CD4-positive, alpha-beta memory T cell (primary cell): ENCODE measurements at regions not wholly inside any gene's neighbourhood (a gene's known extent, or its start where the extent isn't known, plus 50 kb on each side); places are given as distances from the start of the nearest gene placed in this dataset.
"Not testable (repeated sequence)": the region's sequence is repeated elsewhere in the genome, so short reads cannot be mapped to it uniquely, and the experiment has no call there.

Experiments used
- CTCF ChIA-PET: fragments of 350-600 bp; sonication (Branson Sonifier 250); formaldehyde crosslinking; loops from one replicate; lab custom pipeline; 2021; ENCODE audit warnings: inconsistent platforms; ENCODE audit not compliant: partially characterized antibody; lab: Charles Lee
- POLR2A ChIA-PET: fragments of 350-600 bp; sonication (Branson Sonifier 250); formaldehyde crosslinking; loops from one replicate; lab custom pipeline; 2021; ENCODE audit not compliant: partially characterized antibody; lab: Charles Lee
- DNase-seq, 5 donors: peaks; one replicate each; pipeline versions ENCODE4 v3.0.0 to v3.0.0-alpha.2; 2020 to 2022; ENCODE audit warnings: mixed read lengths in 1 of 5
- H3K27ac ChIP-seq: one replicate; pipeline ENCODE4 v1.7.0; 2013; ENCODE audit warnings: low read depth, low read length
- H3K27me3 ChIP-seq: 2 replicates; pipeline ENCODE4 v1.7.0; 2013; ENCODE audit warnings: mild to moderate bottlenecking, low read length, moderate library complexity; ENCODE audit not compliant: insufficient read depth
- H3K36me3 ChIP-seq: 2 replicates; pipeline ENCODE4 v1.7.0; 2013; ENCODE audit warnings: mild to moderate bottlenecking, low read length, moderate library complexity; ENCODE audit not compliant: insufficient read depth
- H3K4me1 ChIP-seq: 2 replicates; pipeline ENCODE4 v1.7.0; 2013; ENCODE audit warnings: mild to moderate bottlenecking, low read length, moderate library complexity; ENCODE audit not compliant: insufficient read depth
- H3K4me3 ChIP-seq, 2 donors: one replicate each; pipeline ENCODE4 v1.7.0; 2013; ENCODE audit warnings: low read length in 2 of 2, mild to moderate bottlenecking in 1 of 2
- H3K9me3 ChIP-seq, 2 donors: one replicate each; pipeline ENCODE4 v1.7.0; 2013; ENCODE audit warnings: low read length in 2 of 2, control low read depth in 1 of 2; ENCODE audit not compliant: control insufficient read depth in 1 of 2
- H3K27ac Mint-ChIP-seq, 7 donors: one replicate each; pipeline ENCODE4 v1.8.0; 2020 to 2021; ENCODE audit warnings: mixed read lengths in 7 of 7, mild to moderate bottlenecking in 6 of 7, inconsistent platforms in 3 of 7, moderate library complexity in 3 of 7
- H3K27me3 Mint-ChIP-seq, 2 donors: one replicate each; pipeline ENCODE4 v1.8.0; 2020 to 2021; ENCODE audit warnings: mixed read lengths in 2 of 2
- H3K36me3 Mint-ChIP-seq, 2 donors: one replicate each; pipeline ENCODE4 v1.8.0; 2020 to 2021; ENCODE audit warnings: mixed read lengths in 2 of 2, inconsistent platforms in 1 of 2, mild to moderate bottlenecking in 1 of 2
- H3K4me1 Mint-ChIP-seq, 4 donors: one replicate each; pipeline ENCODE4 v1.8.0; 2020 to 2021; ENCODE audit warnings: mixed read lengths in 4 of 4, mild to moderate bottlenecking in 1 of 4
- H3K4me3 Mint-ChIP-seq, 8 donors: one replicate each; pipeline ENCODE4 v1.8.0; 2020 to 2021; ENCODE audit warnings: mixed read lengths in 8 of 8, mild to moderate bottlenecking in 7 of 8, moderate library complexity in 6 of 8, inconsistent platforms in 3 of 8
- H3K9me3 Mint-ChIP-seq, 8 donors: one replicate each; pipeline ENCODE4 v1.8.0; 2020 to 2021; ENCODE audit warnings: mixed read lengths in 8 of 8, mild to moderate bottlenecking in 5 of 8, inconsistent platforms in 3 of 8, moderate library complexity in 1 of 8
- intact Hi-C: fragments of 100-400 bp; cut with micrococcal nuclease; formaldehyde crosslinking; loops from one replicate; pipeline ENCODE4 v1.15.1; 2023

DNA sequence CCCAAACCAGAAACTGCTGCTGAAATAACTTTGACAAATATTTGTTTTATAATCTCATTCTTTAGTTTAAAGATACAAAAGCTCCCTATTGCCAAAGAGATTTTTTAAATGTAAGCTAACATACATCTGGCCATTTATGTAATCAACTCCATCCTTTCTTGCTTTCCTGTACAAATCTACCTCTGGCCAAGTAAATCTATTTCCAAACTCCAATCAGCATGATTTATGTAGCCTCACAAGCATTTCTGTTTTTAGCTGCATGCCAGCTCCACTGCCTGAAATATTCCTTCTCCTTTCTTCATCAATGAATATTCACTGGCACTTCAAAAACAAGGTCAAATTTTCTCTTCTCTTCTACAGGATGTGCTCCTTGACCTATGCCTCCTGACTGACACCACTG is 80.0 kb downstream of the SHOX2 start:
- Histone ChIP-seq H3K27ac (no peak overlapping the region), H3K36me3 (no peaks in the 10 kb centered on the region), H3K27me3 (no peaks in the 10 kb centered on the region), H3K9me3 (no peaks in the 10 kb centered on the region), H3K4me1 (no peaks in the 10 kb centered on the region), H3K4me3 (no peak overlapping the region)
- intact Hi-C loops = no loop called here
- ChIA-PET CTCF (no interaction called here), POLR2A (no interaction called here)
- no peak overlapping the region for H3K27ac Mint-ChIP-seq
- peaks cover 0 to 17% (median 11%) of the 10 kb centered on the region in 8 donors for H3K9me3 Mint-ChIP-seq
- no peaks in the 10 kb centered on the region for H3K4me1 Mint-ChIP-seq
- H3K27me3 Mint-ChIP-seq = no peaks in the 10 kb centered on the region
- H3K4me3 Mint-ChIP-seq = no peak overlapping the region
- H3K36me3 Mint-ChIP-seq = no peaks in the 10 kb centered on the region
- no peak for DNase-seq

GRCh38 chr3:158019897-158020296 is 86.3 kb downstream of the SHOX2 start:
- H3K4me3 ChIP-seq, CTCF ChIA-PET, H3K36me3 ChIP-seq, H3K4me3 Mint-ChIP-seq, H3K27me3 Mint-ChIP-seq, POLR2A ChIA-PET, H3K27ac ChIP-seq, H3K4me1 ChIP-seq, intact Hi-C loops, DNase-seq, H3K4me1 Mint-ChIP-seq, H3K9me3 ChIP-seq, H3K27ac Mint-ChIP-seq, H3K36me3 Mint-ChIP-seq, H3K27me3 ChIP-seq: not testable (repeated sequence)
- H3K9me3 Mint-ChIP-seq = peaks cover 0 to 14% (median 7%) of the 10 kb centered on the region in 8 donors

GRCh38 chr3:158018462-158018861 is 87.8 kb downstream of the SHOX2 start:
- intact Hi-C loops = no loop called here
- Mint-ChIP-seq H3K9me3 (peaks cover 0 to 14% (median 8%) of the 10 kb centered on the region in 8 donors), H3K27ac (no peak overlapping the region), H3K4me3 (no peak overlapping the region), H3K4me1 (no peaks in the 10 kb centered on the region), H3K36me3 (no peaks in the 10 kb centered on the region), H3K27me3 (no peaks in the 10 kb centered on the region)
- Histone ChIP-seq H3K4me3 (no peak overlapping the region), H3K36me3 (no peaks in the 10 kb centered on the region), H3K27me3 (no peaks in the 10 kb centered on the region), H3K27ac (no peak overlapping the region), H3K4me1 (no peaks in the 10 kb centered on the region), H3K9me3 (no peaks in the 10 kb centered on the region)
- ChIA-PET POLR2A (no interaction called here), CTCF (no interaction called here)
- DNase-seq = no peak

- POLR2A ChIA-PET = no interaction called here
- no peak overlapping the region for H3K27ac Mint-ChIP-seq
- intact Hi-C loops = no loop called here
- no peak overlapping the region for H3K4me3 ChIP-seq
- no peaks in the 10 kb centered on the region for H3K36me3 ChIP-seq
- H3K27me3 ChIP-seq = no peaks in the 10 kb centered on the region
- H3K36me3 Mint-ChIP-seq = no peaks in the 10 kb centered on the region
- no peaks in the 10 kb centered on the region for H3K9me3 ChIP-seq
- no peaks in the 10 kb centered on the region for H3K4me1 Mint-ChIP-seq
- H3K9me3 Mint-ChIP-seq = peaks cover 0 to 28% (median 11%) of the 10 kb centered on the region in 8 donors
- H3K27me3 Mint-ChIP-seq = no peaks in the 10 kb centered on the region
- no peak for DNase-seq
- H3K27ac ChIP-seq = no peak overlapping the region
- CTCF ChIA-PET = no interaction called here
- no peak overlapping the region for H3K4me3 Mint-ChIP-seq
- H3K4me1 ChIP-seq = no peaks in the 10 kb centered on the region
Measured at GRCh38 chr3:158012901-158013300, 93.3 kb downstream of the SHOX2 start.

DNA sequence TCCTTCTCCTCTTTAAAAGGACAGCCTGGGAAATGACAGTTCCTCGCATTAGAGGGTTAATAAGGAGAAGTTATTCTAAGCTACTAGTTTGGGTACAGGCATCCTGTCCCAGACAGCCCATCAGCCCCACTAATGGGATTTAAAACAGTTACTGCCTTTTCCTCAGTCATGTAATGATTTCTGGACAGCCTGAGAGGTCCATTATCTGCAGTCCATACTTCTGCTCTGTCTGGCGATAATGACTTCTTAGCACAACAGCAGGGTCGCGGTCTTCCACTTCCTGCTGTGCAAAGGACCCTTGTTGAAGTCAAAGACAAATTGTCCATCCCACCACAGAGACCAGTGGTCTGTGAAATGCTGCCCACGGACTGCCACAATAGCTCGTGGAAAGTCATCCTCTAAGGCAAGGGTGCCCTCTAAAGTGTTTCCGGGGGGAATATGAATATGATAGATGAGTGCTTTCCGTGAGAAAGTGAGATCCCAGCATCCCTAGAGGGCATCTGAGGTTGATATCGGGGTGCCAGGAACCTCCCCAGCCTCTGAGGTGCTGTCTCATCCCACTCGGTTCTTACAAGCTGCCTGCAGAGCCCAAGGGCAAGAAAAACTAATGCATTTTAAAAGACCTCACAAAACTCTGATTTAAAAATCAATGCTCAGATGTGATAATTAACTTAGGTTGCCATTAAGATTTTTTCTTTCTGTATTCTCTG is 100.7 kb downstream of the SHOX2 start:
- Histone ChIP-seq H3K27me3 (no peaks in the 10 kb centered on the region), H3K27ac (no peak overlapping the region), H3K4me1 (no peaks in the 10 kb centered on the region), H3K4me3 (no peak overlapping the region), H3K9me3 (no peaks in the 10 kb centered on the region), H3K36me3 (no peaks in the 10 kb centered on the region)
- Mint-ChIP-seq H3K27me3 (peaks cover 0 to 1% of the 10 kb centered on the region in 2 donors), H3K36me3 (no peaks in the 10 kb centered on the region), H3K27ac (no peak overlapping the region), H3K9me3 (peaks cover 2 to 31% (median 10%) of the 10 kb centered on the region in 8 donors), H3K4me3 (no peak overlapping the region), H3K4me1 (no peaks in the 10 kb centered on the region)
- intact Hi-C loops = no loop called here
- ChIA-PET CTCF (no interaction called here), POLR2A (no interaction called here)
- DNase-seq = no peak

GRCh38 chr3:157999246-157999645 is 107.0 kb downstream of the SHOX2 start:
- H3K4me3 Mint-ChIP-seq = no peak overlapping the region
- Histone ChIP-seq H3K27me3 (no peaks in the 10 kb centered on the region), H3K4me1 (no peaks in the 10 kb centered on the region), H3K4me3 (no peak overlapping the region), H3K9me3 (peaks cover 0 to 5% of the 10 kb centered on the region in 2 donors), H3K36me3 (no peaks in the 10 kb centered on the region), H3K27ac (no peak overlapping the region)
- no peak for DNase-seq
- H3K36me3 Mint-ChIP-seq = no peaks in the 10 kb centered on the region
- H3K9me3 Mint-ChIP-seq = peaks cover 9 to 29% (median 13%) of the 10 kb centered on the region in 8 donors
- H3K27ac Mint-ChIP-seq = no peak overlapping the region
- no peaks in the 10 kb centered on the region for H3K4me1 Mint-ChIP-seq
- ChIA-PET POLR2A (no interaction called here), CTCF (no interaction called here)
- intact Hi-C loops = no loop called here
- H3K27me3 Mint-ChIP-seq = peaks cover 0 to 1% of the 10 kb centered on the region in 2 donors

DNA sequence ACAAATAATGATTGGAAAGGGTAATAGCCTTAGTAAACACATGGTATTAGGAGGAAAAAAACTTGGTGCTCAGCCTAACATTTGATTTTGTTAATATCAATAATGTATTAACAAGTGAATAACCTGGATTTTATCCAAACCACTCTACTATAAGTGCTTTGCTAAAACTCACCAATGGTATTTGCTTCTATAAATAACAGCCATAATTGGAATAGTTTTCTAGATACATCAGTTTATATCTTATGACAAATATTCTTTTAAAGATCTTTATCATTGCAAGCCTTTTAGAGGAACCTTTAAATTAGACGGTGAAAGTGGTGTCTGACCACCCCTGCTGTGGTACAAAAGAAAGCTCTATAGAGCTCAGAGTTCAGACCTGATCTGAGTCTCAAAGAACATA is 123.9 kb downstream of the SHOX2 start:
- Histone ChIP-seq H3K4me1 (no peaks in the 10 kb centered on the region), H3K27me3 (no peaks in the 10 kb centered on the region), H3K4me3 (no peak overlapping the region), H3K27ac (no peak overlapping the region), H3K9me3 (no peaks in the 10 kb centered on the region), H3K36me3 (no peaks in the 10 kb centered on the region)
- intact Hi-C loops = no loop called here
- no peaks in the 10 kb centered on the region for H3K27me3 Mint-ChIP-seq
- ChIA-PET CTCF (no interaction called here), POLR2A (no interaction called here)
- H3K9me3 Mint-ChIP-seq = peaks cover 0 to 7% (median under 1%) of the 10 kb centered on the region in 8 donors
- no peak for DNase-seq
- no peaks in the 10 kb centered on the region for H3K36me3 Mint-ChIP-seq
- H3K4me3 Mint-ChIP-seq = no peak overlapping the region
- no peak overlapping the region for H3K27ac Mint-ChIP-seq
- no peaks in the 10 kb centered on the region for H3K4me1 Mint-ChIP-seq
